A673 (cell line): ENCODE measurements at regions not wholly inside any gene's neighbourhood (a gene's known extent, or its start where the extent isn't known, plus 50 kb on each side); places are given as distances from the start of the nearest gene placed in this dataset.

Source experiments
- CTCF ChIP-seq: fragments of 300-800, 200-600 bp; sonication (generic); conservative IDR thresholded peaks from 2 replicates; pipeline ENCODE4 v1.5.1; 2017; ENCODE audit warnings: low read depth, mild to moderate bottlenecking, antibody characterized with exemption, low read length, moderate library complexity, mixed read lengths
- EZH2 ChIP-seq: fragments of 200-600 bp; sonication (generic); IDR thresholded peaks from 2 replicates; pipeline ENCODE4 v1.6.1; 2017; ENCODE audit warnings: borderline replicate concordance, low read depth, mild to moderate bottlenecking, mixed read lengths, antibody characterized with exemption, low read length; ENCODE audit not compliant: poor library complexity, severe bottlenecking

DNA sequence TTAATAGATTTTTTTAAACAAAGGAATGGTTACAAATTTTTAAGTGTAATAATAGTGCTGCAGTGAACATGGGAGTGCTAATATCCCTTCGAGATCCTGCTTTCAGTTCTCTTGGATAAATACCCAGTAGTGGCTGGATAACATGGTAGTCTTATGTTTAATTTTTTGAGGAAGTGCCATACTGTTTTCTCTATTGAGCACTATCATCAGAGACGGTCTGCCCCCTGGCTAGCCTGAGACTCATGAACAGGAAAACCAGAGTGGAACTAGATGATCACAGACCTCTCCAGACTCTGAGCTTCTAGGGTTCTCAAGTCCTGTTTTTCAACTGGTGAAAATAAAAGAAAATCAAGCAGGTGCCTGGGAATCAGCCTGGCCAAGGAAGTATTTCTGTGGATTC is 97.3 kb upstream of the MARK1 start:
- TF ChIP-seq CTCF (no peak), EZH2 (no peak)
